Nephron progenitor cell (in vitro differentiated cells): ENCODE measurements at regions not wholly inside any gene's neighbourhood (a gene's known extent, or its start where the extent isn't known, plus 50 kb on each side); places are given as distances from the start of the nearest gene placed in this dataset.

Source experiments
- DNase-seq: peaks from one replicate; pipeline ENCODE4 v3.0.0; 2021
- H3K27ac Mint-ChIP-seq: 2 replicates; pipeline ENCODE4 v1.8.0; 2021; ENCODE audit warnings: mild to moderate bottlenecking, moderate library complexity, mixed read lengths
- H3K27me3 Mint-ChIP-seq: 2 replicates; pipeline ENCODE4 v1.8.0; 2021; ENCODE audit warnings: mild to moderate bottlenecking, low read depth, mixed read lengths; ENCODE audit not compliant: poor library complexity
- H3K36me3 Mint-ChIP-seq: 2 replicates; pipeline ENCODE4 v1.8.0; 2021; ENCODE audit warnings: low read depth, mixed read lengths
- H3K4me1 Mint-ChIP-seq: 2 replicates; pipeline ENCODE4 v1.8.0; 2021; ENCODE audit warnings: mixed read lengths
- H3K4me3 Mint-ChIP-seq: 2 replicates; pipeline ENCODE4 v1.8.0; 2021; ENCODE audit warnings: mild to moderate bottlenecking, moderate library complexity, mixed read lengths
- H3K9me3 Mint-ChIP-seq: 2 replicates; pipeline ENCODE4 v1.8.0; 2021; ENCODE audit warnings: mild to moderate bottlenecking, moderate library complexity, mixed read lengths
- CTCF ChIP-seq: fragments of 200-600 bp; sonication (generic); IDR thresholded peaks from 2 replicates; pipeline ENCODE4 v1.5.0; 2021; ENCODE audit warnings: antibody characterized with exemption

- peaks cover 16% of the 10 kb centered on the region for H3K9me3 Mint-ChIP-seq
- no peak for TF ChIP-seq CTCF
- peaks cover 4% of the 10 kb centered on the region for H3K4me1 Mint-ChIP-seq
- H3K36me3 Mint-ChIP-seq = no peaks in the 10 kb centered on the region
- H3K27me3 Mint-ChIP-seq = peaks cover 3% of the 10 kb centered on the region
- no peak for DNase-seq
- H3K4me3 Mint-ChIP-seq = no peak overlapping the region
- no peak overlapping the region for H3K27ac Mint-ChIP-seq
Observed at GRCh38 chr18:38413193-38413592, 847.6 kb upstream of the CELF4 start.

GRCh38 chr18:38406607-38407006 lies 841.0 kb upstream of the CELF4 start:
- no peak for DNase-seq
- Mint-ChIP-seq H3K36me3 (no peaks in the 10 kb centered on the region), H3K4me3 (no peak overlapping the region), H3K27ac (no peak overlapping the region), H3K9me3 (peaks cover 32% of the 10 kb centered on the region), H3K4me1 (no peaks in the 10 kb centered on the region), H3K27me3 (peaks cover 3% of the 10 kb centered on the region)
- no peak for TF ChIP-seq CTCF

- TF ChIP-seq CTCF = no peak
- Mint-ChIP-seq H3K27ac (no peak overlapping the region), H3K4me1 (no peaks in the 10 kb centered on the region), H3K9me3 (peaks cover 13% of the 10 kb centered on the region), H3K36me3 (no peaks in the 10 kb centered on the region), H3K4me3 (no peak overlapping the region), H3K27me3 (peaks cover 2% of the 10 kb centered on the region)
- DNase-seq = no peak
Observed at GRCh38 chr18:38402509-38402908, 836.9 kb upstream of the CELF4 start.

GRCh38 chr18:38397094-38397493 lies 831.5 kb upstream of the CELF4 start:
- no peaks in the 10 kb centered on the region for H3K9me3 Mint-ChIP-seq
- H3K4me3 Mint-ChIP-seq = no peak overlapping the region
- peaks cover 16% of the 10 kb centered on the region for H3K27me3 Mint-ChIP-seq

GRCh38 chr18:38386146-38386545 lies 820.5 kb upstream of the CELF4 start:
- Mint-ChIP-seq H3K27me3 (no peaks in the 10 kb centered on the region), H3K4me3 (no peak overlapping the region), H3K4me1 (peaks cover 7% of the 10 kb centered on the region), H3K27ac (no peak overlapping the region), H3K9me3 (no peaks in the 10 kb centered on the region), H3K36me3 (no peaks in the 10 kb centered on the region)
- peak; percentile 16 for DNase-seq
- TF ChIP-seq CTCF = no peak

More at GRCh38 chr18:38397094-38397493, 831.5 kb upstream of the CELF4 start:
- no peak for DNase-seq
- Mint-ChIP-seq H3K27ac (no peak overlapping the region), H3K4me1 (no peaks in the 10 kb centered on the region), H3K36me3 (no peaks in the 10 kb centered on the region)
- TF ChIP-seq CTCF = no peak

GRCh38 chr18:38369772-38370690 lies 804.4 kb upstream of the CELF4 start:
- Mint-ChIP-seq H3K27ac (no peak overlapping the region), H3K27me3 (peaks cover 6% of the 10 kb centered on the region), H3K4me1 (peaks cover 10% of the 10 kb centered on the region), H3K4me3 (no peak overlapping the region), H3K36me3 (no peaks in the 10 kb centered on the region), H3K9me3 (no peaks in the 10 kb centered on the region)
- DNase-seq = no peak
- TF ChIP-seq CTCF = no peak
